GM19238 (cell line): ENCODE measurements at regions not wholly inside any gene's neighbourhood (a gene's known extent, or its start where the extent isn't known, plus 50 kb on each side); places are given as distances from the start of the nearest gene placed in this dataset.

Source experiments
- DNase-seq: peaks from one replicate; pipeline ENCODE4 v3.0.0; 2011; ENCODE audit warnings: low spot score; ENCODE audit not compliant: insufficient read length

DNA sequence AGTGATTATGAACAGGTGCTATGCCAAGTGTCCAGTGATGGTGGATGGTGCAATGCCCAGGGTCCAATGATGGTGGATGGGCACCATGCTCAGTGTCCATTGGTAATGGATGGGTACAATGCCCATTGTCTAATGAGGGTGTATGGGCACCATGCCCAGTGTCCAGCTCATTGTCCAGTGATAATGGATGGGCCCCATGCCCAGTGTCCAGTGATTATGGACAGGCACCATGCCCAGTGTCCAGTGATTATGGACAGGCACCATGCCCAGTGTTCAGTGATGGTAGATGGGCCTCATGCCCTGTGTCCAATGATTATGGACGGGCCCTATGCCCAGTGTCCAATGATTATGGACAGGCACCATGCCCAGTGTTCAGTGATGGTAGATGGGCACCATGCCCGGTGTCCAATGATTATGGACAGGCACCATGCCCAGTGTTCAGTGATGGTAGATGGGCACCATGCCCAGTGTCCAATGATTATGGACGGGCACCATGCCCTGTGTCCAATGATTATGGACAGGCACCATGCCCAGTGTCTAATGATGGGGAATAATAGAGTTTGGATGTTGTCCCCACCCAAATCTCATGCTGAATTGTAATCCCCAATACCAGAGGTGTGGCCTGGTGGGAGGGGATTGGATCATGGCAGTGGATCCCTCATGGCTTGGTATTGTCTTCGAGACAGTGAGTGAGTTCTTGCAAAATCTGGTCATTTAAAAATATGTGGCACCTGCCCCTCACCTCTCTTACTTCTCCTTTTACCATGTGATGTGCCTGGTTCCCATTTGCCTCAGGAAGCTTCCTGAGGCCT, 87.8 kb downstream of the ANKRD10 start:
- no peak for DNase-seq
